Rectal smooth muscle tissue (tissue), 1 donor: ENCODE measurements at regions not wholly inside any gene's neighbourhood (a gene's known extent, or its start where the extent isn't known, plus 50 kb on each side); places are given as distances from the start of the nearest gene placed in this dataset.
"Not testable (repeated sequence)": the region's sequence is repeated elsewhere in the genome, so short reads cannot be mapped to it uniquely, and the experiment has no call there.

Source experiments
- H3K27ac ChIP-seq: one replicate; pipeline ENCODE4 v1.7.0; 2013; ENCODE audit warnings: low read depth, low read length, inconsistent platforms
- H3K27me3 ChIP-seq: one replicate; pipeline ENCODE4 v1.7.0; 2013; ENCODE audit warnings: low read length; ENCODE audit not compliant: control insufficient read depth, insufficient read depth
- H3K36me3 ChIP-seq: one replicate; pipeline ENCODE4 v1.7.0; 2013; ENCODE audit warnings: low read length; ENCODE audit not compliant: control insufficient read depth, insufficient read depth
- H3K4me1 ChIP-seq: one replicate; pipeline ENCODE4 v1.7.0; 2013; ENCODE audit warnings: low read length; ENCODE audit not compliant: control insufficient read depth, insufficient read depth
- H3K4me3 ChIP-seq: one replicate; pipeline ENCODE4 v1.7.0; 2013; ENCODE audit warnings: low read length
- H3K9ac ChIP-seq: one replicate; pipeline ENCODE4 v1.7.0; 2013; ENCODE audit warnings: low read length

GRCh38 chr16:29199626-29200025 lies 206.9 kb downstream of the NPIPB11 start:
- peak overlapping the region; percentile 93 for H3K27ac ChIP-seq
- not testable (repeated sequence) for H3K9ac ChIP-seq, H3K36me3 ChIP-seq, H3K4me3 ChIP-seq, H3K27me3 ChIP-seq
- peaks cover 22% of the 10 kb centered on the region for H3K4me1 ChIP-seq

DNA sequence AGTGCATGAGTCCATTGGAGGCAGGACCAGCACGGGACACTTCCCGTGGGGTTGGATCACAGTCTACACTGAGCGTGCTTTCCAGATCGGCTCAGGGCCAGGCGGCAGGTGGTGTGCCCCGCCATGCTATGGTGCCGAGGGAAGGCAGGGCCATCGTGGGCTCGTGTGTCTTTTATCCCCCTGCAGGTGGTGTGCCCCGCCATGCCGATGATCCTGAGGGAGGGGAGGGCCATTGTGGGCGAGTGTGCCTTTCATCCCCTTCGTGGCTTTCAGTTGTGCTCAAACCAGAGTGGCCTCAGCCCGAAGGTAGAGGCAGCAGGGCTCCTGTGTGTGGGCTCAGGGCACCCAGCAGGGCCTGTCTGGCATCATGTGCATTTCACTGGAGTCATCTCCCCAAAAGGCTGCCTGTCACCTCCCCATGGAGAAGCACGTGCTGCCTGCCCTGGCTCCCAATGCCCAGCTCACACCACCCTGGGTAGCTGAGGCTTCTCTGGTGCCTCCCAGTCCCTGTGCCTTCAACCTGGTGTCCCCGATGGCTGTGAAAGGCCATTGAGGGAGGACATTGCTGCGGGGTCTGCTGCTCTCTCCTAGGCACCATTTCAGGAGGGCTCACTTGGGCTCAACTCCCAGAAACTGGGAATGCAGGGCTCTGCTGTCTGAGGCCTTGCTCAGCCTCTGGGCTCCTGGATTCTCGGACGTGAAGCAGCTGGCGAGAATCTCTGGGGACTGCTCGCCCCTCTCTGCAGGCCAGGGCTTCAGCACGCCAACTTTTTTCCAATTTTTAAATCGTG lies 207.6 kb downstream of the NPIPB11 start:
- Histone ChIP-seq H3K36me3 (no peaks in the 10 kb centered on the region), H3K9ac (no peak overlapping the region), H3K4me3 (no peak overlapping the region), H3K27ac (peak overlapping the region; percentile 93), H3K4me1 (peaks cover 22% of the 10 kb centered on the region), H3K27me3 (no peaks in the 10 kb centered on the region)

DNA sequence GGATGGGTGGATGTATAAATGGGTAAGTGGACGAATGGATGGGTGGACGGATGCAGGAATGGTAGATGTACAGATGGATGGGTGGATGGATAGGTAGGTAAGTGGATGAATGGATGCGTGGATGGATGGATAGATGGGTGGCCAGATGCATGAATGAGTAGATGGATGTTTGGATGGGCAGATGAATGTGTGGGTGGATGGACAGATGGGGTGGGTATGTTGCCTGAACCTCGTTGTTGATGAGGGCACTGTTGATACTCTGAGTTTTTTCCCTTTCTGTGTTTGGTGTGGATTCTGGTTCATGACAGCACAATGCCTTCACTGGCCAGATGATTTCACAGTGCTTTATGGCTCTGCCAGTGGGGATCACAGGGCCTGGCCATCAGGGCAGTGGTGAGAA lies 208.3 kb downstream of the NPIPB11 start:
- peaks cover 17% of the 10 kb centered on the region for H3K4me1 ChIP-seq
- no peak overlapping the region for H3K9ac ChIP-seq
- H3K4me3 ChIP-seq, result no peak overlapping the region
- H3K27me3 ChIP-seq, result no peaks in the 10 kb centered on the region
- H3K27ac ChIP-seq, result peak overlapping the region; percentile 93
- no peaks in the 10 kb centered on the region for H3K36me3 ChIP-seq

GRCh38 chr16:29197494-29198100 lies 208.9 kb downstream of the NPIPB11 start:
- H3K9ac ChIP-seq, H3K4me3 ChIP-seq, H3K27ac ChIP-seq, H3K27me3 ChIP-seq, H3K36me3 ChIP-seq: not testable (repeated sequence)
- peaks cover 13% of the 10 kb centered on the region for H3K4me1 ChIP-seq

- H3K27me3 ChIP-seq, H3K27ac ChIP-seq, H3K36me3 ChIP-seq, H3K9ac ChIP-seq, H3K4me3 ChIP-seq: not testable (repeated sequence)
- H3K4me1 ChIP-seq, result peaks cover 16% of the 10 kb centered on the region
These were observed 209.8 kb downstream of the NPIPB11 start for GRCh38 chr16:29196746-29197145.

- not testable (repeated sequence) for H3K36me3 ChIP-seq, H3K4me3 ChIP-seq, H3K27me3 ChIP-seq, H3K9ac ChIP-seq
- peaks cover 11% of the 10 kb centered on the region for H3K4me1 ChIP-seq
- H3K27ac ChIP-seq, result peak overlapping the region; percentile 55
These were observed 210.4 kb downstream of the LAT start for GRCh38 chr16:29195116-29195872.

- peak overlapping the region; percentile 55 for H3K27ac ChIP-seq
- not testable (repeated sequence) for H3K9ac ChIP-seq, H3K4me1 ChIP-seq
These were observed 209.5 kb downstream of the LAT start for GRCh38 chr16:29194185-29194844.

GRCh38 chr16:29193634-29194033 lies 208.8 kb downstream of the LAT start:
- not testable (repeated sequence) for H3K27me3 ChIP-seq, H3K36me3 ChIP-seq, H3K4me1 ChIP-seq, H3K4me3 ChIP-seq, H3K9ac ChIP-seq
- H3K27ac ChIP-seq, result peak overlapping the region; percentile 11

More at GRCh38 chr16:29194185-29194844, 209.5 kb downstream of the LAT start:
- H3K36me3 ChIP-seq, H3K4me3 ChIP-seq, H3K27me3 ChIP-seq: not testable (repeated sequence)

DNA sequence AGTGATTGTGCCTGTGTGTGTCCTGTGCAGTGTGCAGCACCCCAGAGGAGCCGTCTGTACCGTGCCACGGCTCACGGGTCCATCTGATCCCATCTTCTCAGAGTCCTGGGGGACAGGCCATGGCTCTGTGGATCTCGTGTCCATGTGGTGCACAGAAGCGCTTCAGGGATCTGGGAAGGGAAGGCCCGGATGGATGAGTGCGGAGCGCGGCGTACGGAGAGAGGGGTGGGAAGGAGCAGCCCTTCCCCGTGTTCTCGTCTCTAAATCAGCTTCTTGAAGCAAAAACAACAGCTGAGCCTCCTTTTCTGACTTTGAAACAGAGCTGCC lies 208.4 kb downstream of the LAT start:
- not testable (repeated sequence) for H3K27ac ChIP-seq, H3K36me3 ChIP-seq, H3K27me3 ChIP-seq, H3K4me1 ChIP-seq, H3K4me3 ChIP-seq, H3K9ac ChIP-seq

- no peak overlapping the region for H3K27ac ChIP-seq
- no peaks in the 10 kb centered on the region for H3K27me3 ChIP-seq
- H3K4me3 ChIP-seq, result no peak overlapping the region
- H3K4me1 ChIP-seq, result peaks cover 3% of the 10 kb centered on the region
- H3K36me3 ChIP-seq, result no peaks in the 10 kb centered on the region
- H3K9ac ChIP-seq, result no peak overlapping the region
These were observed 207.7 kb downstream of the LAT start for GRCh38 chr16:29192329-29193247.

DNA sequence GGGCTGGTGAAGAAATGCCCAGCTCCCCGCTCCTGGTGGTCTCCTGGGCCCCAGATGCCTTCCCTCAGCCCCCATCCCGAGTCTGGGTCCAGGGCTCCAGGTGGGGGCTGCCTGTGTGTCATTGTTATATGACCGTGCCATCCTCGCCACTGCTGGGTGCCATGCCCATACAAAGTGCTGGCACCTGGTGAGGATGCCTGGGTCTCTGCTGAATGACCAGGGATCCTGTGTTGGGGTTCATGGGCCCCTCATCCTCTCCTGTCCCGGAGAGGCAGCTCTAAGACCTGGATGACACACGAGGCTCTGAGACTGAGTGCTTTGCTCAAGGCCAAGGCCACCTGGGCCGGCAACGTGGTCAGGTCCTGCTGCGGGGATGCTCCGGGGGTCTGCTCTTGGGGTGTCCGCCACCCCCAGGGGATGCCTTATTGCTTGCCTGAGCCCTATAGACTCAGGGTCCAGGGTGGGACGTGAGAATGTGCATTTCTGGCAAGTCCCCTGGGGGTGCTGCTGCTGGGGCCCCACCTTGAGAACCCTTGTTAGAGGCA lies 206.9 kb downstream of the LAT start:
- H3K9ac ChIP-seq, H3K27me3 ChIP-seq, H3K4me1 ChIP-seq, H3K36me3 ChIP-seq, H3K27ac ChIP-seq, H3K4me3 ChIP-seq: not testable (repeated sequence)
